SK-N-SH (cell line): ENCODE measurements at regions not wholly inside any gene's neighbourhood (a gene's known extent, or its start where the extent isn't known, plus 50 kb on each side); places are given as distances from the start of the nearest gene placed in this dataset.

ENCODE experiments used
- CTCF ChIA-PET: fragments of 300-600, 350-600 bp; formaldehyde crosslinking; extraction: SDS; loops from one replicate; lab custom pipeline; 2021; lab: Yijun Ruan, JAX
- POLR2A ChIA-PET: fragments of 350-600 bp; sonication (Branson Sonifier 250); formaldehyde crosslinking; extraction: SDS; loops from one replicate; lab custom pipeline; 2020; ENCODE audit warnings: antibody characterized with exemption, inconsistent platforms; lab: Yijun Ruan, JAX
- DNase-seq: peaks from one replicate; pipeline ENCODE4 v3.0.0; 2012
- H2AFZ ChIP-seq: fragments of 200-600 bp; sonication (generic); 2 replicates; pipeline ENCODE4 v1.8.1; 2016; ENCODE audit warnings: antibody characterized with exemption, mild to moderate bottlenecking, low read depth
- H3F3A ChIP-seq: fragments of 200-600 bp; sonication (generic); replicated peaks from 2 replicates; pipeline ENCODE3; 2016; ENCODE audit warnings: antibody characterized with exemption, mild to moderate bottlenecking; ENCODE audit not compliant: insufficient read depth
- H3K27ac ChIP-seq, 2 experiments: fragments of 200-500 bp in 1 of 2; fragments of 200-600 bp in 1 of 2; sonication (Bioruptor generic) in 1 of 2; sonication (generic), shearing (Covaris generic) in 1 of 2; 2 replicates each; pipeline versions ENCODE4 v1.5.1 to v1.6.1; 2014 to 2016; ENCODE audit warnings: low read depth in 2 of 2, inconsistent platforms in 1 of 2, low read length in 1 of 2, mild to moderate bottlenecking in 1 of 2, mixed read lengths in 1 of 2
- H3K27me3 ChIP-seq: fragments of 200-600 bp; sonication (generic), shearing (Covaris generic); 2 replicates; pipeline ENCODE4 v1.6.1; 2016; ENCODE audit warnings: mixed run types; ENCODE audit not compliant: insufficient read depth
- H3K36me3 ChIP-seq, 2 experiments: fragments of 200-500 bp in 1 of 2; fragments of 200-600 bp in 1 of 2; sonication (Bioruptor generic) in 1 of 2; sonication (generic) in 1 of 2; replicated peaks in 1 of 2; 2 replicates each; pipeline versions ENCODE3 to v1.5.1; 2014 to 2016; ENCODE audit warnings: low read length in 1 of 2, mild to moderate bottlenecking in 1 of 2; ENCODE audit not compliant: insufficient read depth in 2 of 2, control insufficient read depth in 1 of 2
- H3K4me1 ChIP-seq, 2 experiments: fragments of 200-500 bp in 1 of 2; fragments of 200-600 bp in 1 of 2; sonication (Bioruptor generic) in 1 of 2; sonication (generic), shearing (Covaris generic) in 1 of 2; 2 replicates each; pipeline versions ENCODE4 v1.5.1 to v1.6.1; 2014 to 2016; ENCODE audit warnings: low read depth in 1 of 2, low read length in 1 of 2, mixed run types in 1 of 2; ENCODE audit not compliant: insufficient read depth in 2 of 2, control insufficient read depth in 1 of 2
- H3K4me2 ChIP-seq: fragments of 200-600 bp; sonication (generic), shearing (Covaris generic); 2 replicates; pipeline ENCODE4 v1.6.1; 2017; ENCODE audit warnings: mixed run types
- H3K4me3 ChIP-seq, 2 experiments: fragments of 200-500 bp in 1 of 2; fragments of 200-600 bp in 1 of 2; sonication (Bioruptor generic) in 1 of 2; sonication (generic), shearing (Covaris generic) in 1 of 2; 2 replicates each; pipeline versions ENCODE4 v1.5.1 to v1.8.1; 2014 to 2016; ENCODE audit warnings: low read depth in 2 of 2, inconsistent platforms in 1 of 2, low read length in 1 of 2, mild to moderate bottlenecking in 1 of 2, mixed read lengths in 1 of 2, moderate library complexity in 1 of 2
- H3K79me2 ChIP-seq: fragments of 200-600 bp; sonication (generic); 2 replicates; pipeline ENCODE4 v1.8.1; 2017; ENCODE audit warnings: mild to moderate bottlenecking; ENCODE audit not compliant: insufficient read depth
- H3K9ac ChIP-seq: fragments of 200-600 bp; sonication (generic); 2 replicates; pipeline ENCODE4 v1.6.1; 2017; ENCODE audit warnings: mixed run types
- H3K9me2 ChIP-seq: fragments of 200-600 bp; sonication (generic); 2 replicates; pipeline ENCODE4 v1.6.1; 2017; ENCODE audit warnings: mixed run types
- H3K9me3 ChIP-seq: fragments of 200-600 bp; sonication (generic); 2 replicates; pipeline ENCODE4 v1.6.1; 2017; ENCODE audit warnings: mixed run types, mild to moderate bottlenecking, moderate library complexity
- H4K20me1 ChIP-seq: fragments of 200-600 bp; sonication (generic); 2 replicates; pipeline ENCODE4 v1.6.1; 2017; ENCODE audit warnings: mild to moderate bottlenecking, mixed run types; ENCODE audit not compliant: insufficient read depth
- CHD2 ChIP-seq: fragments of 150-350 bp; IDR thresholded peaks from 2 replicates; pipeline ENCODE4 v1.6.1; 2018; ENCODE audit warnings: low read length; ENCODE audit not compliant: partially characterized antibody
- EP300 ChIP-seq, 2 experiments: IDR thresholded peaks; 2 replicates each; pipeline versions ENCODE4 v1.4.0 to v1.6.1; 2012; ENCODE audit warnings: borderline replicate concordance in 1 of 2, low read depth in 1 of 2, low read length in 1 of 2
- EZH2phosphoT487 ChIP-seq: fragments of 200-600 bp; sonication (generic); IDR thresholded peaks from 2 replicates; pipeline ENCODE4 v1.6.1; 2017; ENCODE audit warnings: low read depth, mixed run types, mild to moderate bottlenecking, antibody characterized with exemption, moderate library complexity, borderline replicate concordance
- FOSL2 ChIP-seq: IDR thresholded peaks from 2 replicates; pipeline ENCODE4 v1.4.0; 2012; ENCODE audit warnings: low read depth, mild to moderate bottlenecking, moderate library complexity, borderline replicate concordance
- GABPA ChIP-seq: IDR thresholded peaks from 2 replicates; pipeline ENCODE4 v1.4.0; 2012; ENCODE audit warnings: low read depth, mild to moderate bottlenecking
- MEF2A ChIP-seq: IDR thresholded peaks from 2 replicates; pipeline ENCODE4 v1.4.0; 2012; ENCODE audit warnings: low read depth, borderline replicate concordance
- NRF1 ChIP-seq: IDR thresholded peaks from 2 replicates; pipeline ENCODE4 v1.6.1; 2012; ENCODE audit warnings: low read depth, mild to moderate bottlenecking, low read length
- POLR2AphosphoS5 ChIP-seq: IDR thresholded peaks from 2 replicates; pipeline ENCODE4 v1.6.1; 2012; ENCODE audit warnings: low read depth, low read length
- RCOR1 ChIP-seq: fragments of 150-350 bp; IDR thresholded peaks from 2 replicates; pipeline ENCODE4 v1.6.1; 2017; ENCODE audit warnings: antibody characterized with exemption, low read length
- TAF1 ChIP-seq: IDR thresholded peaks from 2 replicates; pipeline ENCODE4 v1.6.1; 2012; ENCODE audit warnings: low read depth, mild to moderate bottlenecking, low read length, moderate library complexity, borderline replicate concordance
- YY1 ChIP-seq: IDR thresholded peaks from 2 replicates; pipeline ENCODE4 v1.4.0; 2012; ENCODE audit warnings: low read depth, mild to moderate bottlenecking
- WGBS: methylation state at CpG from one replicate; pipeline ENCODE4 v1.1.6; 2017; ENCODE audit warnings: low lambda C conversion rate; 5-methylcytosine and 5-hydroxymethylcytosine counted together
- TF ChIP-seq, protein P1 (sequence below): fragments of 200-600 bp; sonication (generic); IDR thresholded peaks from 2 replicates; pipeline ENCODE4 v1.6.1; 2017; ENCODE audit warnings: antibody characterized with exemption, mild to moderate bottlenecking, moderate library complexity
- TF ChIP-seq, protein P2 (sequence below): IDR thresholded peaks from 2 replicates; pipeline ENCODE4; 2012
- TF ChIP-seq, protein P3 (sequence below): IDR thresholded peaks from 2 replicates; pipeline ENCODE4 v1.4.0; 2012; ENCODE audit warnings: low read depth, borderline replicate concordance

DNA sequence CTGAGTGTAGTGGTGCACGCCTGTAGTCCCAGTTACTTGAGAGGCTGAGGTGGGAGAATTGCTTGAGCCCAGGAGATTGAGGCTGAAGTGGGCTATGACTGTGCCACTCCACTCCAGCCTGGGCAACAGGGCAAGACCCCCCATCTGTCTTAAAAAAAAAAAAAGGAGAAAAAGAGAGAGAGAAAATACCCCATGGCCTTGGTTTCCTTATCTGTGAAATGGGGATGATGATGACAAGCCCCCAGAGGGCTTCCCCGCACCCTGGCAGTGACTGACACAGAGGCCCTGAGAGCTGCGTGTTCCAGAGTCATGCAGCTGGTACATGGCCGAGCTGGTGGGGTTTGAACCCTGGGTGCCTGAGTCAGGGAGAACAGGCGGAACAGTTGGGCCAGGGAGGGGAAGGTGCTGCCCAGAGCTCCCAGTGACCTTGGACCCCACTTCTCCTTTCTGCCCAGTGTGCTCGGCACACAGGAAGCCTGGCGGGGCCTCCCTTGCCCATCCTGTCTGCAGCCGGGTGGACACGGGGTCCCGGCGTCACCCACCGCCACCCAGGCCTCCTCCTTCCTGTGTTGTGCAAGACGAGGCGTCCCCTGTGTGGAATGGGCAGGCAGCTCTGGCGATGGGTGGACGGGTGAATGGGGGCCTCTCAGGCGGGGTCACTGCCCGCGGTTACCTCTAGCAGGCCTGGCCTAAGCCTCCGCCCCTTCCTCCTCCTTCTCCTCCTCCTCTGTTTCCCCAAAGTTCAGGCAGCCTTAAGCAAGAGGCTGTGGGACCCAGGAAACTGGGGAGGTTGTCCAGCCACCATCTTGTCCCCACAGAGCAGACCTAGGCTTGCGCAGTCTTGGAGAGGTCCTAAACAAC is 84.2 kb downstream of the CEBPB start:
- Histone ChIP-seq H3K9me2 (no peaks in the 10 kb centered on the region), H3K27me3 (no peaks in the 10 kb centered on the region), H3F3A (no peaks in the 10 kb centered on the region), H3K4me1 (peaks cover 0 to 2% of the 10 kb centered on the region in 2 experiments; a peak in 1 of 4 replicates), H3K4me2 (no peak overlapping the region), H2AFZ (no peak overlapping the region), H3K4me3 (no peak overlapping the region), H3K9ac (no peak overlapping the region), H4K20me1 (no peaks in the 10 kb centered on the region), H3K79me2 (no peaks in the 10 kb centered on the region), H3K36me3 (no peaks in the 10 kb centered on the region), H3K27ac (no peak overlapping the region), H3K9me3 (no peaks in the 10 kb centered on the region)
- CTCF ChIA-PET, result interaction anchor here (0.8 to 1.1 kb wide), 2 partner anchors 9 to 89 kb away, joined by 3 to 5 read pairs; no protein-coding TSS in a partner anchor
- POLR2A ChIA-PET, result interaction anchor here (0.7 kb wide), 1 partner anchor 13 kb away, joined by 6 read pairs; no protein-coding TSS in a partner anchor
- no peak for DNase-seq
- no peak for TF ChIP-seq MEF2A
- 97% methylated on average over 11 of the region's 21 CpGs for WGBS

DNA sequence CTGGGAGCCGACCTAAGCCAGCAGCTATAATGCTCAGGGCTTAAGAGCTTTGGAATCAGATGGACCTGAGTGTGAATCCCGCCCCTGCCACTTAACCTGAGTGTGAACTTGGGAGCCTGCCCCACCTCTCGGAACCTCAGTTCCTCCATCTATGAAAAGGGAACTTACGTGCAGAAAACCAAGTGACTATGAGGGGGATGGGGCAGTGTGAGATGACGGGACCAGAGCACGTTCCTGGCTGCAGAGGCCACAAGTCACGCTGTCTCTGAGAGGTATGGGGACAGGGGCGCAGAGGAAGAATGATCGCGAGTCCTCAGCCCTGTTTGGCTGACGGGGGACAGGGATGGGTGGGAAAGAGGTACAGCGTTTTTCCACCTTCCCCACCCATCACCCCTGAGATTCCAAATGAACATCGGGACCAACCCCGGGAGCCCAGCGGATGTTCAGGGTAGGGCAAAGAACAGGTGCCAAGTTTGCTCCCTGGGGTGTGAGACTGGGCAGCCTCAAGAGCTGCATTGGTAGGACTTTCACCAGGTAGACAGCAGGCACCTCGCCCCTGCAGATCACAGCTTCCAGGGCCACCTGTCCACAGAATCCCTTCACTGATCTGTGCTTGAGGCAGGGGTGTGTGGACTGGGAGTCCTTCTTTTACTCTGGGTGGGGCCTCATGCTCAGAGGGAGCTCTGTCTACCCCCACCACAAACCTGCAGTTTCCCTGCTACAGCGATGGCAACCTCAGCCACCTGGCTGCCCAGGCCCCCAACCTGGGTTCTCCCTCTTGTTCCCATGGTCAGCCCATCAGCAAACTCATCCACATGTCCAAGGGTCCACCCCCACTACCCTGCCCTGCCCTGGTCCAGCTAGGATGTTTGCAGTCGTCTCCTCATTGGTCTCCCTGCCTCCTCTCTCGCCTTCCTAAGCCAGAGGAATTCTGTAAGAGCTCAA is 85.8 kb downstream of the CEBPB start:
- no peak for TF ChIP-seq TAF1
- TF ChIP-seq EZH2phosphoT487, result no peak
- no peak for TF ChIP-seq POLR2AphosphoS5
- TF ChIP-seq, protein P1, sequence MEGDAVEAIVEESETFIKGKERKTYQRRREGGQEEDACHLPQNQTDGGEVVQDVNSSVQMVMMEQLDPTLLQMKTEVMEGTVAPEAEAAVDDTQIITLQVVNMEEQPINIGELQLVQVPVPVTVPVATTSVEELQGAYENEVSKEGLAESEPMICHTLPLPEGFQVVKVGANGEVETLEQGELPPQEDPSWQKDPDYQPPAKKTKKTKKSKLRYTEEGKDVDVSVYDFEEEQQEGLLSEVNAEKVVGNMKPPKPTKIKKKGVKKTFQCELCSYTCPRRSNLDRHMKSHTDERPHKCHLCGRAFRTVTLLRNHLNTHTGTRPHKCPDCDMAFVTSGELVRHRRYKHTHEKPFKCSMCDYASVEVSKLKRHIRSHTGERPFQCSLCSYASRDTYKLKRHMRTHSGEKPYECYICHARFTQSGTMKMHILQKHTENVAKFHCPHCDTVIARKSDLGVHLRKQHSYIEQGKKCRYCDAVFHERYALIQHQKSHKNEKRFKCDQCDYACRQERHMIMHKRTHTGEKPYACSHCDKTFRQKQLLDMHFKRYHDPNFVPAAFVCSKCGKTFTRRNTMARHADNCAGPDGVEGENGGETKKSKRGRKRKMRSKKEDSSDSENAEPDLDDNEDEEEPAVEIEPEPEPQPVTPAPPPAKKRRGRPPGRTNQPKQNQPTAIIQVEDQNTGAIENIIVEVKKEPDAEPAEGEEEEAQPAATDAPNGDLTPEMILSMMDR, result no peak
- TF ChIP-seq, protein P2, sequence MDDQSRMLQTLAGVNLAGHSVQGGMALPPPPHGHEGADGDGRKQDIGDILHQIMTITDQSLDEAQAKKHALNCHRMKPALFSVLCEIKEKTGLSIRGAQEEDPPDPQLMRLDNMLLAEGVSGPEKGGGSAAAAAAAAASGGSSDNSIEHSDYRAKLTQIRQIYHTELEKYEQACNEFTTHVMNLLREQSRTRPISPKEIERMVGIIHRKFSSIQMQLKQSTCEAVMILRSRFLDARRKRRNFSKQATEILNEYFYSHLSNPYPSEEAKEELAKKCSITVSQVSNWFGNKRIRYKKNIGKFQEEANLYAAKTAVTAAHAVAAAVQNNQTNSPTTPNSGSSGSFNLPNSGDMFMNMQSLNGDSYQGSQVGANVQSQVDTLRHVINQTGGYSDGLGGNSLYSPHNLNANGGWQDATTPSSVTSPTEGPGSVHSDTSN, result no peak
- TF ChIP-seq RCOR1, result no peak
- TF ChIP-seq FOSL2, result no peak
- no peak for TF ChIP-seq NRF1
- TF ChIP-seq, protein P3, sequence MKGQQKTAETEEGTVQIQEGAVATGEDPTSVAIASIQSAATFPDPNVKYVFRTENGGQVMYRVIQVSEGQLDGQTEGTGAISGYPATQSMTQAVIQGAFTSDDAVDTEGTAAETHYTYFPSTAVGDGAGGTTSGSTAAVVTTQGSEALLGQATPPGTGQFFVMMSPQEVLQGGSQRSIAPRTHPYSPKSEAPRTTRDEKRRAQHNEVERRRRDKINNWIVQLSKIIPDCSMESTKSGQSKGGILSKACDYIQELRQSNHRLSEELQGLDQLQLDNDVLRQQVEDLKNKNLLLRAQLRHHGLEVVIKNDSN, result no peak
- no peak for TF ChIP-seq EP300 (IDR thresholded peaks at IDR 0.05; ENCODE audit: borderline replicate concordance in 1 of 2, low read depth in 1 of 2, low read length in 1 of 2)
- TF ChIP-seq CHD2, result no peak
- TF ChIP-seq YY1, result no peak
- TF ChIP-seq GABPA, result no peak
- no peaks in the 10 kb centered on the region for H3K9me3 ChIP-seq
- no peaks in the 10 kb centered on the region for H4K20me1 ChIP-seq
- peaks cover 0 to 2% of the 10 kb centered on the region in 2 experiments; a peak in 1 of 4 replicates for H3K4me1 ChIP-seq
- H3F3A ChIP-seq, result no peaks in the 10 kb centered on the region
- no peak overlapping the region for H3K27ac ChIP-seq
- no peaks in the 10 kb centered on the region for H3K9me2 ChIP-seq
- ChIA-PET POLR2A (no interaction called here), CTCF (interaction anchor here (1.3 kb wide), 1 partner anchor 9 kb away, joined by 3 read pairs; no protein-coding TSS in a partner anchor)
- H3K36me3 ChIP-seq, result no peaks in the 10 kb centered on the region
- no peak overlapping the region for H3K9ac ChIP-seq
- no peaks in the 10 kb centered on the region for H3K27me3 ChIP-seq
- H3K4me2 ChIP-seq, result no peak overlapping the region
- H3K79me2 ChIP-seq, result no peaks in the 10 kb centered on the region
- DNase-seq, result no peak
- no peak overlapping the region for H2AFZ ChIP-seq
- 87% methylated on average over 15 of the region's 19 CpGs for WGBS
- H3K4me3 ChIP-seq, result no peak overlapping the region
